AML-193 (cell line): ENCODE measurements at regions not wholly inside any gene's neighbourhood (a gene's known extent, or its start where the extent isn't known, plus 50 kb on each side); places are given as distances from the start of the nearest gene placed in this dataset.
"Not testable (repeated sequence)": the region's sequence is repeated elsewhere in the genome, so short reads cannot be mapped to it uniquely, and the experiment has no call there.

ENCODE experiments used
- DNase-seq, 2 experiments: peaks; one replicate each; lab custom pipeline; 2025; lab: John Stamatoyannopoulos, UW

- DNase-seq = not testable (repeated sequence)
Measured at GRCh38 chr11:81187033-81187432, 1546.6 kb downstream of the FAM181B start.

- no peak for DNase-seq
Measured at GRCh38 chr11:81174646-81175330, 1558.9 kb downstream of the FAM181B start.

GRCh38 chr11:81165164-81165563 lies 1568.5 kb downstream of the FAM181B start:
- no peak for DNase-seq

- no peak for DNase-seq
Measured at GRCh38 chr11:81159900-81160299, 1573.8 kb downstream of the FAM181B start.

GRCh38 chr11:81135570-81135969 lies 1598.1 kb downstream of the FAM181B start:
- no peak for DNase-seq

- DNase-seq = no peak
Measured at GRCh38 chr11:81129618-81130017, 1604.0 kb downstream of the FAM181B start.

GRCh38 chr11:81112718-81113117 lies 1620.9 kb downstream of the FAM181B start:
- no peak for DNase-seq

- DNase-seq = no peak
Measured at GRCh38 chr11:81104051-81104450, 1629.6 kb downstream of the FAM181B start.

- DNase-seq = no peak
Measured at GRCh38 chr11:81098471-81098870, 1635.2 kb downstream of the FAM181B start.

GRCh38 chr11:81092522-81092921 lies 1641.1 kb downstream of the FAM181B start:
- no peak for DNase-seq

- DNase-seq = no peak
Measured at GRCh38 chr11:81089242-81089641, 1644.4 kb downstream of the FAM181B start.

GRCh38 chr11:81080476-81080875 lies 1639.6 kb upstream of the TENM4 start:
- no peak for DNase-seq

- DNase-seq = no peak
Measured at GRCh38 chr11:81072273-81072672, 1631.4 kb upstream of the TENM4 start.

- no peak for DNase-seq
Measured at GRCh38 chr11:81071606-81072005, 1630.8 kb upstream of the TENM4 start.

GRCh38 chr11:81070948-81071347 lies 1630.1 kb upstream of the TENM4 start:
- peak; percentile 0 to 3 for DNase-seq

- DNase-seq = no peak
Measured at GRCh38 chr11:81059356-81059755, 1618.5 kb upstream of the TENM4 start.

GRCh38 chr11:81052344-81053158 lies 1611.7 kb upstream of the TENM4 start:
- no peak for DNase-seq

- no peak for DNase-seq
Measured at GRCh38 chr11:81039916-81040524, 1599.2 kb upstream of the TENM4 start.

GRCh38 chr11:81036168-81036870 lies 1595.5 kb upstream of the TENM4 start:
- DNase-seq = no peak

GRCh38 chr11:81033779-81034540 lies 1593.1 kb upstream of the TENM4 start:
- no peak for DNase-seq

GRCh38 chr11:81032906-81033305 lies 1592.1 kb upstream of the TENM4 start:
- no peak for DNase-seq

- DNase-seq = no peak
Measured at GRCh38 chr11:81030186-81030585, 1589.4 kb upstream of the TENM4 start.
